ENCODE measurements at regions not wholly inside any gene's neighbourhood (a gene's known extent, or its start where the extent isn't known, plus 50 kb on each side); places are given as distances from the start of the nearest gene placed in this dataset.

DNA sequence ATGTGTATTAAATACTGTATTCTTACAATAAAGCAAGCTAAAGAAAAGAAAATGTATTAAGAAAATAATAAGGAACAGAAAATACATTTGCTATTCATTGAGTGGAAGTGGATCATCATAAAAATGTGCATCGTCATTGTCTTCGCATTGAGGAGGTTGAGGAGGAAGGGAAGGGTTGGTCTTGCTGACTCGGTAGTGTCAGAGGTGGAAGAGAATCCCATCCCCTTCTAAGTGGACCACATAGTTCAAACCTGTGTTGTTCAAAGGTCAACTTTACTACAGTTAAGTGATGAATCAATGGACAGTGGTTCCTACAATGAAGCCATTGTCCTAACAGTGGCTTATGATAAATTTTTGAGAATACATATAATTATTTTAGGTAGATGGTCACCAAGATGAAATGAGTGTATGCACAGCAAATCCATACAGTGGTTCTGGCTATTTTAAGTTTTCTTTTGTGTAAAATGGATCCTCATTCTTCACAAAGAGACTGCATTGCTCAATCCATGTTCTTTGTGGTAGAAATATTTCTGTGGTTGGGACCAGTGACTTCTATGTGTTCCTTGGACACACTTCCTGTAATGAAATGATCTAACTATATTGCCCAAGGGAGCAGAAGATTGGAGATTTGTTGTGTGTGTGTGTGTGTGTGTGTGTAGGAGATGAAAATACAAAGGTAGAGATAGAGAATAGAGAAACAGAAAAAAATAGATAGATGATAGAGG, 556.4 kb upstream of the AMELY start:
- Mint-ChIP-seq H3K36me3 (ENCODE audit: low read depth) (no peaks in the 10 kb centered on the region), H3K4me3 (no peak overlapping the region), H3K9me3 (no peaks in the 10 kb centered on the region), H3K4me1 (no peaks in the 10 kb centered on the region), H3K27ac (no peak overlapping the region), H3K27me3 (ENCODE audit: insufficient read depth) (no peaks in the 10 kb centered on the region)
- H3K27ac ChIP-seq (ENCODE audit: low read depth, low read length) = no peak overlapping the region
- no peaks in the 10 kb centered on the region for H3K36me3 ChIP-seq (ENCODE audit: control insufficient read depth, insufficient read depth, low read length)
- no peak overlapping the region for H3K4me3 ChIP-seq (ENCODE audit: low read length)
- DNase-seq = no peak
- no peak overlapping the region for H3K9ac ChIP-seq (ENCODE audit: extremely low read depth, low read length, poor library complexity, severe bottlenecking)
- H3K9me3 ChIP-seq (ENCODE audit: control insufficient read depth, low read length) = no peaks in the 10 kb centered on the region
- no peaks in the 10 kb centered on the region for H3K27me3 ChIP-seq (ENCODE audit: control insufficient read depth, insufficient read depth, low read length, poor library complexity, severe bottlenecking)
- WGBS, 2 experiments (ENCODE audit: insufficient coverage in 1 of 2, insufficient read length in 1 of 2) = 88% methylated on average over 3 of the region's 3 CpGs; no CpG with 5 or more reads in 1 of the 2 experiments
- H3K4me1 ChIP-seq (ENCODE audit: control insufficient read depth, insufficient read depth, low read length) = no peaks in the 10 kb centered on the region
- TF ChIP-seq, protein P1, sequence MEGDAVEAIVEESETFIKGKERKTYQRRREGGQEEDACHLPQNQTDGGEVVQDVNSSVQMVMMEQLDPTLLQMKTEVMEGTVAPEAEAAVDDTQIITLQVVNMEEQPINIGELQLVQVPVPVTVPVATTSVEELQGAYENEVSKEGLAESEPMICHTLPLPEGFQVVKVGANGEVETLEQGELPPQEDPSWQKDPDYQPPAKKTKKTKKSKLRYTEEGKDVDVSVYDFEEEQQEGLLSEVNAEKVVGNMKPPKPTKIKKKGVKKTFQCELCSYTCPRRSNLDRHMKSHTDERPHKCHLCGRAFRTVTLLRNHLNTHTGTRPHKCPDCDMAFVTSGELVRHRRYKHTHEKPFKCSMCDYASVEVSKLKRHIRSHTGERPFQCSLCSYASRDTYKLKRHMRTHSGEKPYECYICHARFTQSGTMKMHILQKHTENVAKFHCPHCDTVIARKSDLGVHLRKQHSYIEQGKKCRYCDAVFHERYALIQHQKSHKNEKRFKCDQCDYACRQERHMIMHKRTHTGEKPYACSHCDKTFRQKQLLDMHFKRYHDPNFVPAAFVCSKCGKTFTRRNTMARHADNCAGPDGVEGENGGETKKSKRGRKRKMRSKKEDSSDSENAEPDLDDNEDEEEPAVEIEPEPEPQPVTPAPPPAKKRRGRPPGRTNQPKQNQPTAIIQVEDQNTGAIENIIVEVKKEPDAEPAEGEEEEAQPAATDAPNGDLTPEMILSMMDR (conservative IDR thresholded peaks at IDR 0.05) = no peak

DNA sequence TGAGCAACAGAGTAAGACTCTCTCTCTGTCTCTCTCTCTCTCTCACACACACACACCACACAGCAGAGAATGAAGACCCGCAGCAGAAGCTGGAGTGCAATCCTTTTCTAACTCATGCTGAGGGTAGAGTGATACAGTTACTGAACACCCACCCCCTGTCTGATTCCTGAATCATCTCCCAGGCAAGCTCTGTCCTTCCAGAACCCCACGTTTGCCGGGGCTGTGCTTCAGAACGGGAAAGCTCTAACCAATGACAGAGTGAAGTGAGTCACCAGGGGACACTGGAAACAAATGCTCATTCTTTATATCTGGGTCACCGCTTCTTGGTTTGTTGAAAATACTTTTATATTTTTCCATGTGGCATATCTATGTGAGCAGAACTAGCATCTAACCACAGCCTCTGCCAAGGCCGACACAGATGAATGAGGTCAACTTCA, 553.7 kb upstream of the AMELY start:
- Mint-ChIP-seq H3K27me3 (ENCODE audit: insufficient read depth) (no peaks in the 10 kb centered on the region), H3K4me1 (no peaks in the 10 kb centered on the region), H3K27ac (no peak overlapping the region), H3K4me3 (no peak overlapping the region), H3K36me3 (ENCODE audit: low read depth) (no peaks in the 10 kb centered on the region), H3K9me3 (no peaks in the 10 kb centered on the region)
- Histone ChIP-seq H3K9me3 (ENCODE audit: control insufficient read depth, low read length) (no peaks in the 10 kb centered on the region), H3K9ac (ENCODE audit: extremely low read depth, low read length, poor library complexity, severe bottlenecking) (no peak overlapping the region), H3K4me3 (ENCODE audit: low read length) (no peak overlapping the region), H3K36me3 (ENCODE audit: control insufficient read depth, insufficient read depth, low read length) (no peaks in the 10 kb centered on the region), H3K27ac (ENCODE audit: low read depth, low read length) (no peak overlapping the region), H3K4me1 (ENCODE audit: control insufficient read depth, insufficient read depth, low read length) (no peaks in the 10 kb centered on the region), H3K27me3 (ENCODE audit: control insufficient read depth, insufficient read depth, low read length, poor library complexity, severe bottlenecking) (no peaks in the 10 kb centered on the region)
- no peak for DNase-seq
- WGBS, 2 experiments (ENCODE audit: insufficient coverage in 1 of 2, insufficient read length in 1 of 2) = 83 to 93% methylated on average over 3 to 5 of the region's 6 CpGs
- TF ChIP-seq, protein P1 (conservative IDR thresholded peaks at IDR 0.05) = no peak

DNA sequence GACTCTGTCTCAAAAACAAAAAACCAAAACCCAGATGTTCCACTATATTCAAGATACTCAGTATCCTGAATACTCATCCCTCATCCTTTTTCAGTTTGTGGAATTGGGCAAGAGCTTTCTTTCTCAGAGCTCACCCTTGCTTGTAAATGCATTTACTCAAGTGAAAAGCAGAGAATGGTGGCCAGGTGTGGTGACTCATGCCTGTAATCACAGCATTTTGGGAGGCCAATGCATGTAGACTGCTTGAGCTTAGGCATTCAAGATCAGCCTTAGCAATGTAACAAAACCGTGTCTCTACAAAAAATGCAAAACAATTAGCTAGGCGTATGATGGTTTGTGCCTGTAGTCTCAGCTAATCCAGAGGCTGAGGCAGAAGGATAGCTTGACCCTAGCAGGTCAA, 553.2 kb upstream of the AMELY start:
- Mint-ChIP-seq H3K36me3 (ENCODE audit: low read depth) (no peaks in the 10 kb centered on the region), H3K9me3 (no peaks in the 10 kb centered on the region), H3K27ac (no peak overlapping the region), H3K27me3 (ENCODE audit: insufficient read depth) (no peaks in the 10 kb centered on the region), H3K4me1 (no peaks in the 10 kb centered on the region), H3K4me3 (no peak overlapping the region)
- H3K9me3 ChIP-seq (ENCODE audit: control insufficient read depth, low read length) = no peaks in the 10 kb centered on the region
- no peak for DNase-seq
- no peaks in the 10 kb centered on the region for H3K27me3 ChIP-seq (ENCODE audit: control insufficient read depth, insufficient read depth, low read length, poor library complexity, severe bottlenecking)
- H3K27ac ChIP-seq (ENCODE audit: low read depth, low read length) = no peak overlapping the region
- TF ChIP-seq, protein P1 (conservative IDR thresholded peaks at IDR 0.05) = no peak
- no peaks in the 10 kb centered on the region for H3K36me3 ChIP-seq (ENCODE audit: control insufficient read depth, insufficient read depth, low read length)
- 91 to 92% methylated on average over 2 of the region's 2 CpGs for WGBS, 2 experiments (ENCODE audit: insufficient coverage in 1 of 2, insufficient read length in 1 of 2)
- no peaks in the 10 kb centered on the region for H3K4me1 ChIP-seq (ENCODE audit: control insufficient read depth, insufficient read depth, low read length)
- no peak overlapping the region for H3K4me3 ChIP-seq (ENCODE audit: low read length)
- H3K9ac ChIP-seq (ENCODE audit: extremely low read depth, low read length, poor library complexity, severe bottlenecking) = no peak overlapping the region
